ENCODE measurements at regions not wholly inside any gene's neighbourhood (a gene's known extent, or its start where the extent isn't known, plus 50 kb on each side); places are given as distances from the start of the nearest gene placed in this dataset.
"Not testable (repeated sequence)": the region's sequence is repeated elsewhere in the genome, so short reads cannot be mapped to it uniquely, and the experiment has no call there.

DNA sequence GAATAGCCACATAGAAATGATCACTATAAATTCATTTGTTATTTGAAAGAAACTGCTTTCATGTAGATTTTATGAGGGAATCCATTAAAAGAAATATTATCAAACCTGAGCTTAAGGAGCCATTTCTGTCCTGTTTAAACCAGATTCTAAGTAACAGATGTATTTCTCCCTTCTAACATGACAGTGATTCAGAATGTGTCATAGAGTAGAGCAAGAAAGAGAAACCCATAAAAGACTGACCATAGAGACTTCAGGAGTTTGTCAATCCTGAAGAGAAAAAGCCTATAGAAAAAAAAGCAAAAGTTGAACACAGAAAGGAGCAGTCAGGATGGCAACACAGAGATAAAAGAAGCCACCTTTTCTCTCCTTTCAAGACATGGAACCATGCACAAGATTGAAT is 390.6 kb downstream of the PRIM2 start:
- CTCF ChIA-PET; DNase-seq (ENCODE audit: extremely low spot score); POLR2A ChIA-PET: not testable (repeated sequence)

DNA sequence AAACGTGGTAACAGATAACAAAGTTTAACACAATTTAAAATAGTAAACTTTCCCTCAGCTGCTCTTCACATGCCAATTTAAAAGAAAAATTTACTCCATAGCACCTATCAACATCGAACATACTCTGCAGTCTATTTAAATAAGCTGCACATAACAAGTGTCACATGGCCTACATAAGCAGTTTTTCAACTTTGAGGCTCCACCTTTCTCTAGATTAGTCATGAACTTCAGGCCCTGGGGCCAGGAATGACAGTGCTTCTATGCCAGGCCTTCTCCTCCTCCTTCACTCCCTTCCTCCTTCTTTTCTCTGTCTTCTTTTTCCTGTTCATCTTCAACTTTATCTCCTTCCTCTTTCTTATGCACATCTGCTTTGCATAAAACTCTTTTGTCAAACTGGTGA is 405.1 kb downstream of the PRIM2 start:
- DNase-seq (ENCODE audit: extremely low spot score); CTCF ChIA-PET; POLR2A ChIA-PET: not testable (repeated sequence)

DNA sequence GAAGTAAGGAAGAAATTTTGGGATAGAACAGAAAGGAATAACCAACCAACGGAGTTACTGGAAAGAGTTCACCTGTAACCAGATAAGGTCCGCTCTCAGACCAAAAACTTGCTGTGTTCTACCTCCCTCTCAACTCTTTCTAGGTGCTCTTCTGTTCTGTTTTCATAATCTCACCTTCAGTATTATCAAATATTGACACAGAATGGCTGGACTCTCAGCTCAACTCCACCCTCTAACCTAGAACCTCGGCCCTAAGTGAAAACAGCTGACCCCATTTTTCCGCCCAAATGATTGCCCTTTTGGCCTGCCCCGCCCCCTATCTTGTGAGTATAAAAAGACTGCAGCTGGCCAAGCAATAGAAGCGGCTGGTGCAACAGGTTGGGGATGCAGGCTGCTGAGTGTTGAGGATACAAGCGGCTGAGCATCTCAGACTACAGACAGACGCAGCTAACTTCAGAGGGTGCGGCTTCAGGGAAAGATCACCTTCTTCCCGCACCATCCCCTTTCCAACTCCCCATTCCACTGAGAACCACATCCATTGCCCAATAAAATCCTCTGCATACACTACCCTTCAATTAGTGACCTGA is 406.5 kb downstream of the PRIM2 start:
- DNase-seq (ENCODE audit: extremely low spot score); CTCF ChIA-PET; POLR2A ChIA-PET: not testable (repeated sequence)

DNA sequence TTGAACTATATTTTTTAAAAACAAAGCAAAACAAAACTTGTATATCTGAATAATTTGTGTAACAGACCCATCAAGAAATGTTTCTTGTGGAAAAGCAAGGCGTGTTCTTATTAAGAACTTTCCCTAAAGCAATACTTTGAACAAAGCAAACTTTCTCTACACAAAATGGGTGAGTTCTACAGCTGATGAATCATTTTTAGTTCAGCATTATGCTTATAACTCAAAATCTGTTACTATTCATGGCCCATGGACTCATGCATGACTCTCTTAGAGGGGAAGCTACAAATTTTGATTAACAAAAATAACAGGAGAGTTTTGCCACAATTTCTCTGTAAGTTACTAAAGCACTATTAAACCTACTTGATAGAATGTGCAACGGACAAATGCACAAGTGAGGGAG is 412.0 kb downstream of the PRIM2 start:
- POLR2A ChIA-PET; DNase-seq (ENCODE audit: extremely low spot score); CTCF ChIA-PET: not testable (repeated sequence)

DNA sequence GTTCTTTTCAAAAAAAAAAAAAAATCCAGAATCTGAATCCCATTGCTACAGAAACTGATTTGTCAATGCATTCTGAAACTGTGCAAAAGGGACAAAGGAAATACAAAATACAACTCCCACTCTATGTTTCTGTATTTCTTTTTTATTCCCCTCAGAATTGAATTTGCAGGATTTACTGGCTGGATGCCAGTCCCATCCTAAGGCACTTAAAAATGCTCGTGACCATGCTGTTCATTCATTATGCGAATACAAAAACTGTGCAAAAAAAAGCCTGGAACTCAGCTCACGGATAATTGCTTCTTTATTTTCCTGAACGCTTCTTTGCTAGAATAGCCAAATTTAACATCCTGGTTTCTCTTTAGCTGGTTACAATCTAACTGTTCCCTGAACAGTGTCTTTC is 413.3 kb downstream of the PRIM2 start:
- CTCF ChIA-PET; POLR2A ChIA-PET; DNase-seq (ENCODE audit: extremely low spot score): not testable (repeated sequence)

DNA sequence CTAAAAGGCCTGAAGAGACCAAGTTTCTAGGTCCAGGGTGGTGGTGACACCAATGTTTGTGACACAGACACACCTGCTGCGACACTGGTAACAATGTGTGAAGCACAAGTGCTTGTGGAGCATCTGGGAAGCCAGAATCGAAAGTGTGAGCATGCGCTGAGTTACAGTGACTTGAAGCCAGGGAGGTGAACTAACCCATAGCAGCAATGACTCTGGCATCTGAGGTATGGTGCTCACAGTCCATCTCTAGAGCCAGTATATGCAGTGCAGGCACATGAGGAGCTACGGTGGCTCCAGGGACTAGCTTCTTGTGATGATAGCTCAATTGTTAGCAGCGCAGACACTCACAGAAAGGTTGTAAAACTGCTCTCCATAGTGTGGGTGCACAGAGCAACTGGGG is 430.3 kb downstream of the PRIM2 start:
- POLR2A ChIA-PET; DNase-seq (ENCODE audit: extremely low spot score); CTCF ChIA-PET: not testable (repeated sequence)

DNA sequence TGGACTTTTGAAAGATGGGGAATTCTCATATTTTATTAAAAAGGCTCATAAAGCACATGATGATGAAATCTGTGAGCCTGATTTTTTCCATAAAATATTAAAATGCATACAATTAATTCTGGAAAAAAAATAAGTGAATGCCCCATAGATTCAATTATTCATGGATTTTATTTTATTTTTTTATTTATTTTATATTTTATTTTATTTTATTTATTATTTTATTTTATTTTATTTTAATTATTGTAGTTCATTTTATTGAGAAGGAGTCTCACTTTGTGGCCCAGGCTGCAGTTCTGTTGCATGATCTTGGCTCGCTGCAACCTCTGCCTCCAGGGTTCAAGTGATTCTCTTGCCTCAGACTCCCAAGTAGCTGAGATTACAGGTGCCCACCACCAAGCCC is 442.4 kb downstream of the PRIM2 start:
- CTCF ChIA-PET = not testable (repeated sequence)

DNA sequence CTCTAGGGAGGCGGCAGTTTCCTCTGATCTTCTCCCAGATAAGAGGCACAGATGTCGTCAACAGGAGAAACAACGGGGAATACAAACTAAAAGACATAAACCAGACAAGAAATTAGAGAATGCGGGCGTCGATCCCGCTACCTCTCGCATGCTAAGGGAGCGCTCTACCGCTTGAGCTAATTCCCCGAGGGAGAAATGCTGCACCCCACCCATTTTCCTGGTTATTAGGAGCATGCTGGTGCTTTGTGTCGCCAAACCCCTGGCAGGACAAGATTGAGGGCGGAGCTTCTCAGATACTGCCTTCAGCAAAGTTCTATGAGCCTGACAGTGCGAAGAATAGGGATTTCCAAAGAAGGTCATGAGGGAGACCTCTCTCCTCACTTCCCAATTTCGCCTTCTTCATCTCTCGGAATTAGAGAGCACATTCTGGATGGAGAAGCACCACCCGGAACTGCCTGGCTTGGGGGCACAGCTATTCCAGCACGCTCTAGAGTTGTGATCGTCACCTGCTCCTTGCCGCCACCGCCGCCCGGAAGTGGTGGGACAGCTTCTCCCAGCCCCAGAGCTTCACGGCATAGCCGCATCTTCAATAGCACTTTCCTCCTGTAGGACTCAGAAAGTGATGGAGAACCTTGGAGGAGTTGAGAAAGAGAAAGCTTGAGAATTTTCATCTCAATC is 475.4 kb downstream of the PRIM2 start:
- TF ChIP-seq L3MBTL2 (conservative IDR thresholded peaks at IDR 0.05) = peak; percentile 71
- POLR2A ChIA-PET, CTCF ChIA-PET: not testable (repeated sequence)
- DNase-seq (ENCODE audit: extremely low spot score) = peak; percentile 8

More for the DNA sequence above, 442.4 kb downstream of the PRIM2 start:
- POLR2A ChIA-PET; DNase-seq (ENCODE audit: extremely low spot score): not testable (repeated sequence)

DNA sequence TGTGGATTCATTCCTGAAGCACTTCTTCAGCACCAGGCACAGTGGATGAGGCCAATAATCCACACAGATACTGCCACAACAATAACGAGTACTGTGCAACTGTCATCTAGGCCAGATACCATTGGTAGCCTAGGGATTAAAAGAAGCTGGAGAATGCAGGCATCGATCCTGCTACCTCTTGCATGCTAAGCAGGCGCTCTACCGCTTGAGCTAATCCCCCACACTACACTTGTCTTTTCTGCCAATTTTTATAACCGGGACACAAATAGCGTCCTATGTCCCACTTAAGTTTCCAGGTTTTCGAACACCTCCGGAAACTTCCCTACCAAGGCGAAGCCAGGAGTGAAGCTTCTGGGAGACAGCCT is 475.9 kb downstream of the PRIM2 start:
- CTCF ChIA-PET; POLR2A ChIA-PET; DNase-seq (ENCODE audit: extremely low spot score): not testable (repeated sequence)

DNA sequence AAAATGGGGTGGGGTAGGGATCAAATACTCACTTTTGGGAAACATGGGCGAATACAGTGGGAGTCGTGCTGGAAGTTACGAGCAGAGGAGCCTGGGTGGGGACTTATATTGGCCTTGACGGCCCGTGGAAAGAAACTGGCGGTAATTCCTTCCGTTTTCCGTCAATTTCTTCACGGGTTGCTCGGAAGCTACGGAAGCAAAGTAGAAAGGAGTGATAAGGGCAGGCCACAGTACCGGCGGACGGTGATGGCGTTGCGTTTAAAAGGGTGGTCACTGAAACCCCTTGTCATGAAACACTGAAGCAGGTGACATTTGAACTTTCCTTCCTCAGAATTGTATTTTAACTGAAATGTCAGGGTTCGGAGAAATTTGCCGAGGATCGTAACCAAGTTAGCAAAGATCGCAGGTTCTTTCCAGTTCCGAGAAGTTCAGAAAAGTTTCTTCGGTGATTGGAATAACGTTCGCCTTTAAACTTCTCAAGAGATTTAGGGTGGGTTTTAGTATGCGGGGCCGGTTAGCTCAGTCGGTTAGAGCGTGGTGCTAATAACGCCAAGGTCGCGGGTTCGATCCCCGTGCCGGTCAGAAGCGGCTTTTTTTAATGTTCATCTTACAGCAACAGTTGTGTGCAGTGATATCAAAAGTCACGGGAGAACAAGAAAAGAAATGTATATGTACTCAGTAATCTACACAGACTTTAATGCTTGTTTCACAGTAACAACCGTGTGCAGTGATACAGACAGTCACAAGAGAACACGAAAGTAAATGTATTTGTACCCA is 482.5 kb downstream of the PRIM2 start:
- DNase-seq (ENCODE audit: extremely low spot score) = peak; percentile 48
- 0 out of 2 replicates have a peak, but pooled peaks have one; percentile 12 for TF ChIP-seq L3MBTL2 (conservative IDR thresholded peaks at IDR 0.05)
- CTCF ChIA-PET, POLR2A ChIA-PET: not testable (repeated sequence)

DNA sequence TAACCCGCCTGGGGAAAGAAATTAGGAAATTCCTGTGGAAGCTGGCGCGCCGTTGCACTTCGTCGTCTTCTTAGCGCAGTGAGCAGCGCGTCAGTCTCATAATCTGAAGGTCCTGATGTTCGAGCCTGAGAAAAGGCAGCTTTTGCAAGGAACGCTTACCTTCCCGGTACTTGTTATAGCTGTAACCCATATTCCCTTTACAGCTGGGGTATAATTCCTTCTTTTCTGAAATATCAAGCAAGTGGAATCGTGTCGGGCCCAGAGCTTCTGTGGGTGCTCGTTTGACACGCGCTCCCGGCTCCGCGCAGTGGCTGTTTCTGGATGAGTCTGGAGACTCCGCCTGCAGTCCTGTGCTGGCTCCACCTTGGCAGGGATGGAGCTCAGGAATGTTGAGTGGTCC is 491.2 kb downstream of the PRIM2 start:
- CTCF ChIA-PET; POLR2A ChIA-PET; DNase-seq (ENCODE audit: extremely low spot score): not testable (repeated sequence)

DNA sequence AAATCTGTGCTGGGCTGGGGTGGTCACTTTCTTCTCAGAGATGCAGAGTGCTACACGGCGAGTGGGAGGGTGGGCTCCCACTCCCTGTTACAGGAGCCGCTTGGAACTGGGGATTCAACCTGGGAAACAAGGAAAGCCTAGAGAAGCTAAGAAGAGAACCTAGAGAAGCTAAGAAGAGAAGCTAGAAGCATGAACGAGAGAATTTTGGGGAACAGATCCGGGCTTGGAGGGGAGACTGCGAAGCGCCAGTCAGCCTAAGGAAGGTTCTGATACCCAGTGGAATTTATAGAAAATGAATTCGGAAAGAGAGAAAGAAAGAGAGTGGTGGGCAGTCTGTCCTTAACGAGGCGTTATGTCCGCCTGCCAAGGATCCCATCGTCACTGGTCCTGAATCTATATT is 492.0 kb downstream of the PRIM2 start:
- DNase-seq (ENCODE audit: extremely low spot score); CTCF ChIA-PET; POLR2A ChIA-PET: not testable (repeated sequence)

DNA sequence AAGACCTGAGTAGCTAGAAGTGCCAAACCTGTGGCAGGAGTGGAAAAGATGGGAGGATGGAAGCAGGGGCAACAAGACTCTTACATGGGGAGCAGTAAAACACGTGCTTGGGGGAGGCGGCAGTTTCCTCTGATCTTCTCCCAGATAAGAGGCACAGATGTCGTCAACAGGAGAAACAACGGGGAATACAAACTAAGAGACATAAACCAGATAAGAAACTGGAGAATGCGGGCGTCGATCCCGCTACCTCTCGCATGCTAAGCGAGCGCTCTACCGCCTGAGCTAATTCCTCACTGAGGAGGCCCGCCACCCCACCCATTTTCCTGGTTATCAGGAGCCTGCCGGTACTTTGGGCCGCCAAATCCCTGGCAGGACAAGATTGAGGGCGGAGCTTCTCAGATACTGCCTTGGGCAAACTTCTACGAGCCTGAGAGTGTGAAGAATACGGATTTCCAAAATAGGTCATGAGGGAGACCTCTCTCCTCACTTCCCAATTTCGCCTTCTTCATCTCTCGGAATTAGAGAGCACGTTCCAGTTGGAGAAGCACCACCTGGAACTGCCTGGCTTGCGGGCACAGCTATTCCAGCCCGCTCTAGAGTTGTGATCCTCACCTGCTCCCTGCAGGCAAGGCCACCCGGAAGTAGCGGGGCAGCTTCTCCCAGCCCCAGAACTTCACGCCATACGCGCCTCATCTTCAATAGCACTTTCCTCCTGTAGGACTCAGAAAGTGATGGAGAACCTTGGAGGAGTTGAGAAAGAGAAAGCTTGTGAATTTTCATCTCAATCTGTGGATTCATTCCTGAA is 496.0 kb downstream of the PRIM2 start:
- peak; percentile 8 for DNase-seq (ENCODE audit: extremely low spot score)

DNA sequence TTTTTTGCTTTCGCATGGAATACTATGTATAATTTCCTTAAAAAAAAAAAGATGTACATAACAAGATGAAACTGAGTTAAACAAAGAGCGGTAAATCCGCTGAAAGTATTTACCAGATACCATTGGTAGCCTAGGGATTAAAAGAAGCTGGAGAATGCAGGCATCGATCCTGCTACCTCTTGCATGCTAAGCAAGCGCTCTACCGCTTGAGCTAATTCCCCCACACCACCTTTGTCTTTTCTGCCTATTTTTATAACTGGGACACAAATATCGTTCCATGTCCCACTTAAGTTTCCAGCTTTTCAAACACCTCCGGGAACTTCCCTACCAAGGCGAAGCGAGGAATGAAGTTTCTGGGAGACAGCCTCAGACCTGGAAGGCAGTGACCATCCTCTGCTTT is 498.4 kb downstream of the PRIM2 start:
- DNase-seq (ENCODE audit: extremely low spot score); CTCF ChIA-PET; POLR2A ChIA-PET: not testable (repeated sequence)

More for the DNA sequence above, 496.0 kb downstream of the PRIM2 start:
- POLR2A ChIA-PET, CTCF ChIA-PET: not testable (repeated sequence)
- 0 out of 2 replicates have a peak, but pooled peaks have one; percentile 32 for TF ChIP-seq L3MBTL2 (conservative IDR thresholded peaks at IDR 0.05)

DNA sequence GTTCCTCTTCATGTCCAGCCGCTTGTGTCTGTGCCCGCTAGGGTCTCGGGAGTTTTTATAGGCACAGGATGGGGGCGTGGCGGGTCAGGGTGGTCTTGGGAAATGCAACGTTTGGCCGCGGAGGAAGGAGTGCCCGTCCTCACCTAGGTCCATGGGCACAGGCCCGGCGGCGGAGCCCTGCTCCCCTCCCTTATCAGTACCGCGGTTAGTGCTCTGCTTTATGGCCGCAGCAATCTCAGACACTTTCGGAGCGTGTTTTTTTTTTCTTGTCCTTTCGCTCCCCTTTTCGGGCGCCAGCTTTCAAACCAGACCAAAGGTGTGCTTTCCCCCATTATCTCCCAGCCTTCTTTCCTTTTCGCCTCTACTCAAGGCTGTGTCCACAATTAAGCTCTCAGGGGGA is 503.9 kb downstream of the PRIM2 start:
- CTCF ChIA-PET; DNase-seq (ENCODE audit: extremely low spot score); POLR2A ChIA-PET: not testable (repeated sequence)

DNA sequence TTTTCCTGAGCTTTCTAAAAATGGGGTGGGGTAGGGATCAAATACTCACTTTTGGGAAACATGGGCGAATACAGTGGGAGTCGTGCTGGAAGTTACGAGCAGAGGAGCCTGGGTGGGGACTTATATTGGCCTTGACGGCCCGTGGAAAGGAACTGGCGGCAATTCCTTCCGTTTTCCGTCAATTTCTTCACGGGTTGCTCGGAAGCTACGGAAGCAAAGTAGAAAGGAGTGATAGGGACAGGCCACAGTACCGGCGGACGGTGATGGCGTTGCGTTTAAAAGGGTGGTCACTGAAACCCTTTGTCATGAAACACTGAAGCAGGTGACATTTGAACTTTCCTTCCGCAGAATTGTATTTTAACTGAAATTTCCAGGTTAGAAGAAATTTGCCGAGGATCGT is 505.0 kb downstream of the PRIM2 start:
- CTCF ChIA-PET, POLR2A ChIA-PET: not testable (repeated sequence)

More for the DNA sequence above, 505.0 kb downstream of the PRIM2 start:
- DNase-seq (ENCODE audit: extremely low spot score) = not testable (repeated sequence)

Measured in HEK293T (cell line).